Cardiac fibroblast (primary cell): ENCODE measurements at regions not wholly inside any gene's neighbourhood (a gene's known extent, or its start where the extent isn't known, plus 50 kb on each side); places are given as distances from the start of the nearest gene placed in this dataset.
A peak's percentile ranks its signal among the peaks of the same experiment; 100 is the strongest.

Source experiments
- DNase-seq, 2 donors: peaks; one replicate each; pipeline versions ENCODE4 v3.0.0 to v3.0.0-alpha.2; 2010; ENCODE audit warnings: low read depth in 2 of 2
- H3K4me3 ChIP-seq, 2 donors: replicated peaks in 1 of 2; 1 replicate in 1 of 2; 2 replicates in 1 of 2; pipeline ENCODE4 v1.5.1; 2011; ENCODE audit warnings: low read depth in 2 of 2, low read length in 2 of 2, mild to moderate bottlenecking in 2 of 2, moderate library complexity in 1 of 2
- TF ChIP-seq, protein P1 (sequence below): IDR thresholded peaks from one replicate; pipeline ENCODE4 v1.5.1; 2011; ENCODE audit warnings: low read depth, mild to moderate bottlenecking, low read length, inconsistent platforms

DNA sequence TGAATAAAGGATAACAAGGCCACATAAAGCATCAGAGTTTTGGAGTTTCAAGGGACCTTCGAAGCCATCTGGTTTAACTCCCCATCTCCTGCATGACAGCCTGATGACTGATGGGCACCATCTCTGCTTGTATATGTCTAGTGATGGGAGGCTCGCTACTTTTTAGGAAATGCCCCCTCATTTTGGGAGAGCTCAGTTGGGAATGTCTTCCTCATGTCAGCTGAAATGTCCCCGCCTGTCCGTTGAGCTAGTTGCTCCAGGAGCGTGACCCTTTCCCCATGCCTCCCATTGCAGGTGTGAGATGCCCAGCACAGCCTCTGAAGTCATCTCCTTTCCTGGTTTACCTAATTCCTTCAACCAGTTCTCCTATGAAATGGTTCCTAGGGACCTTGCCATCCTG lies 69.6 kb upstream of the CAPRIN2 start:
- no peak for DNase-seq
- H3K4me3 ChIP-seq, result no peak overlapping the region
- TF ChIP-seq, protein P1, sequence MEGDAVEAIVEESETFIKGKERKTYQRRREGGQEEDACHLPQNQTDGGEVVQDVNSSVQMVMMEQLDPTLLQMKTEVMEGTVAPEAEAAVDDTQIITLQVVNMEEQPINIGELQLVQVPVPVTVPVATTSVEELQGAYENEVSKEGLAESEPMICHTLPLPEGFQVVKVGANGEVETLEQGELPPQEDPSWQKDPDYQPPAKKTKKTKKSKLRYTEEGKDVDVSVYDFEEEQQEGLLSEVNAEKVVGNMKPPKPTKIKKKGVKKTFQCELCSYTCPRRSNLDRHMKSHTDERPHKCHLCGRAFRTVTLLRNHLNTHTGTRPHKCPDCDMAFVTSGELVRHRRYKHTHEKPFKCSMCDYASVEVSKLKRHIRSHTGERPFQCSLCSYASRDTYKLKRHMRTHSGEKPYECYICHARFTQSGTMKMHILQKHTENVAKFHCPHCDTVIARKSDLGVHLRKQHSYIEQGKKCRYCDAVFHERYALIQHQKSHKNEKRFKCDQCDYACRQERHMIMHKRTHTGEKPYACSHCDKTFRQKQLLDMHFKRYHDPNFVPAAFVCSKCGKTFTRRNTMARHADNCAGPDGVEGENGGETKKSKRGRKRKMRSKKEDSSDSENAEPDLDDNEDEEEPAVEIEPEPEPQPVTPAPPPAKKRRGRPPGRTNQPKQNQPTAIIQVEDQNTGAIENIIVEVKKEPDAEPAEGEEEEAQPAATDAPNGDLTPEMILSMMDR, result no peak

GRCh38 chr12:30823764-30824163 lies 69.0 kb upstream of the CAPRIN2 start:
- H3K4me3 ChIP-seq, result no peak overlapping the region
- TF ChIP-seq, protein P1, result no peak
- no peak for DNase-seq

- TF ChIP-seq, protein P1, result peak; percentile 34
- H3K4me3 ChIP-seq, result peak overlapping the region in 1 of 2 donors; percentile 49
- DNase-seq, result peak; percentile 9 to 32
Observed at GRCh38 chr12:30823156-30823699, 68.5 kb upstream of the CAPRIN2 start.

- peak; percentile 56 to 63 for DNase-seq
- TF ChIP-seq, protein P1, result no peak
- H3K4me3 ChIP-seq, result peak overlapping the region; percentile 25 to 49
Observed at GRCh38 chr12:30822385-30823155, 67.8 kb upstream of the CAPRIN2 start.

- no peak for DNase-seq
- H3K4me3 ChIP-seq, result no peak overlapping the region
- TF ChIP-seq, protein P1, result no peak
Observed at GRCh38 chr12:30820406-30820946, 65.7 kb upstream of the CAPRIN2 start.

- TF ChIP-seq, protein P1, result no peak
- no peak for DNase-seq
- H3K4me3 ChIP-seq, result no peak overlapping the region
Observed at GRCh38 chr12:30818562-30818961, 63.8 kb upstream of the CAPRIN2 start.
